Neural progenitor cell (in vitro differentiated cells): ENCODE measurements at regions not wholly inside any gene's neighbourhood (a gene's known extent, or its start where the extent isn't known, plus 50 kb on each side); places are given as distances from the start of the nearest gene placed in this dataset.

ENCODE experiments used
- CTCF ChIP-seq: fragments of 200-600 bp; sonication (generic); IDR thresholded peaks from 2 replicates; pipeline ENCODE4 v1.5.1; 2017; ENCODE audit warnings: antibody characterized with exemption, mild to moderate bottlenecking
- EZH2 ChIP-seq: fragments of 200-600 bp; sonication (generic); IDR thresholded peaks from 2 replicates; pipeline ENCODE4 v1.6.1; 2017; ENCODE audit warnings: antibody characterized with exemption, mild to moderate bottlenecking, moderate library complexity
- EZH2phosphoT487 ChIP-seq: fragments of 200-600 bp; sonication (generic); IDR thresholded peaks from 2 replicates; pipeline ENCODE4 v1.6.1; 2017; ENCODE audit warnings: antibody characterized with exemption

GRCh38 chr3:65233561-65233960 lies 545.8 kb upstream of the ADAMTS9 start:
- TF ChIP-seq CTCF = no peak
- no peak for TF ChIP-seq EZH2
- no peak for TF ChIP-seq EZH2phosphoT487
